Subcutaneous abdominal adipose tissue (tissue), 5 donors: ENCODE measurements at regions not wholly inside any gene's neighbourhood (a gene's known extent, or its start where the extent isn't known, plus 50 kb on each side); places are given as distances from the start of the nearest gene placed in this dataset.

Experiments
- H3K27ac ChIP-seq: one replicate; pipeline ENCODE4 v1.7.0; 2013; ENCODE audit warnings: low read depth, mild to moderate bottlenecking, inconsistent platforms, low read length, moderate library complexity
- H3K27me3 ChIP-seq, 5 donors: one replicate each; pipeline ENCODE4 v1.7.0; 2013; ENCODE audit warnings: low read length in 5 of 5, inconsistent platforms in 1 of 5; ENCODE audit not compliant: control insufficient read depth in 5 of 5, insufficient read depth in 4 of 5
- H3K36me3 ChIP-seq, 5 donors: one replicate each; pipeline ENCODE4 v1.7.0; 2013; ENCODE audit warnings: low read length in 5 of 5; ENCODE audit not compliant: control insufficient read depth in 5 of 5, insufficient read depth in 5 of 5
- H3K4me1 ChIP-seq, 5 donors: one replicate each; pipeline ENCODE4 v1.7.0; 2013; ENCODE audit warnings: low read length in 5 of 5, mild to moderate bottlenecking in 3 of 5, moderate library complexity in 1 of 5; ENCODE audit not compliant: control insufficient read depth in 5 of 5, insufficient read depth in 5 of 5
- H3K4me3 ChIP-seq, 5 donors: one replicate each; pipeline ENCODE4 v1.7.0; 2013; ENCODE audit warnings: low read length in 5 of 5, low read depth in 1 of 5
- H3K9ac ChIP-seq, 5 donors: one replicate each; pipeline ENCODE4 v1.7.0; 2013; ENCODE audit warnings: low read length in 5 of 5, mild to moderate bottlenecking in 4 of 5, moderate library complexity in 3 of 5
- H3K9me3 ChIP-seq, 5 donors: one replicate each; pipeline ENCODE4 v1.7.0; 2013; ENCODE audit warnings: low read length in 5 of 5; ENCODE audit not compliant: control insufficient read depth in 5 of 5
- donor health status: healthy.
- donor health status: healthy.
- donor health status: healthy.
- donor health status: healthy.
- donor health status: healthy.

GRCh38 chr11:97989121-97989520 is 1031.6 kb upstream of the CNTN5 start:
- H3K4me1 ChIP-seq, result no peaks in the 10 kb centered on the region
- no peaks in the 10 kb centered on the region for H3K36me3 ChIP-seq

GRCh38 chr11:97990162-97990920 is 1030.4 kb upstream of the CNTN5 start:
- Histone ChIP-seq H3K9me3 (no peaks in the 10 kb centered on the region), H3K4me1 (no peaks in the 10 kb centered on the region), H3K27ac (no peak overlapping the region), H3K36me3 (no peaks in the 10 kb centered on the region), H3K27me3 (no peaks in the 10 kb centered on the region), H3K4me3 (no peak overlapping the region), H3K9ac (no peak overlapping the region)

More at GRCh38 chr11:97989121-97989520, 1031.6 kb upstream of the CNTN5 start:
- no peaks in the 10 kb centered on the region for H3K27me3 ChIP-seq
- H3K9me3 ChIP-seq, result no peaks in the 10 kb centered on the region
- H3K4me3 ChIP-seq, result no peak overlapping the region
- no peak overlapping the region for H3K27ac ChIP-seq
- H3K9ac ChIP-seq, result no peak overlapping the region

DNA sequence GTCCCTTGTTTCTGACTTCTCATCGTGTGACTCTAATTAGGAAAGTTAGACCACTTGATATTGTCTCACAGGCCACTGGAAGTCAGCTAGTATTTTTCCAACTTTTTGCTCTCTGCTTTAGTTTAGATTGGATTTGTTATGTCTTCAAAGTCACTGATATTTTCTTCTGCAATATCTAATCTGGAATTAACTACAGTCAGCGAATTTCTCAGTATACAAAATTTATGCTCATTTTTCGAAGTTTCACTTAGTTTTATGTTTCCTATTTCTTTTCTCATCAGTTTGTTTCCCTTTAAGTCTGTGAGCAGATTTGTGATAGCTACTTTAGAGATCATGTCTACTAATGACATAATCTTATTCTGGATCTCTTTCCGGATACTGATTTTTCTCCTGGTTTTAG is 1027.2 kb upstream of the CNTN5 start:
- Histone ChIP-seq H3K4me3 (no peak overlapping the region), H3K9ac (no peak overlapping the region), H3K9me3 (no peaks in the 10 kb centered on the region), H3K4me1 (no peaks in the 10 kb centered on the region), H3K36me3 (no peaks in the 10 kb centered on the region), H3K27me3 (no peaks in the 10 kb centered on the region), H3K27ac (no peak overlapping the region)

DNA sequence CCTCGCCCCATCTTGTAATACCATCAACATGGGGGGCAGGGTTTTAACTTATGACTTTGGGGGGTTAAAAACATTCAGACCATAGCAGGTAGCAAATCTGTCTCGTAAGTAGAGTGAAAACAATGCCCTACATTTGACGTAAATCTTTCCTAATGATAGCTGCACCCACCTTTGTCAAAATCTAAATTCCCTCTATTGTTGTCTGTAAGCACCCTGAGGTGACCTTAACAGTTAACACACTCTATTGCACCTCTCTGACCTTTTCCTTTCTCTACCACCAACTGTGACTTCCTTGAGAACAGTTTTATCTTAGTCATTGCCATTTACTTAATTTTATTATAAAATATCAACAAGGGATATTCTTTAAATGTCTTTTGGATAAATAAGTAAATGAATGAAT is 1024.9 kb upstream of the CNTN5 start:
- Histone ChIP-seq H3K4me1 (no peaks in the 10 kb centered on the region), H3K9me3 (no peaks in the 10 kb centered on the region), H3K4me3 (no peak overlapping the region), H3K27ac (no peak overlapping the region), H3K9ac (no peak overlapping the region), H3K36me3 (no peaks in the 10 kb centered on the region), H3K27me3 (no peaks in the 10 kb centered on the region)

GRCh38 chr11:97996762-97997161 is 1024.0 kb upstream of the CNTN5 start:
- H3K4me1 ChIP-seq, result no peaks in the 10 kb centered on the region
- no peaks in the 10 kb centered on the region for H3K9me3 ChIP-seq
- no peaks in the 10 kb centered on the region for H3K27me3 ChIP-seq
- H3K9ac ChIP-seq, result no peak overlapping the region
- H3K27ac ChIP-seq, result no peak overlapping the region
- H3K4me3 ChIP-seq, result no peak overlapping the region
- H3K36me3 ChIP-seq, result no peaks in the 10 kb centered on the region

DNA sequence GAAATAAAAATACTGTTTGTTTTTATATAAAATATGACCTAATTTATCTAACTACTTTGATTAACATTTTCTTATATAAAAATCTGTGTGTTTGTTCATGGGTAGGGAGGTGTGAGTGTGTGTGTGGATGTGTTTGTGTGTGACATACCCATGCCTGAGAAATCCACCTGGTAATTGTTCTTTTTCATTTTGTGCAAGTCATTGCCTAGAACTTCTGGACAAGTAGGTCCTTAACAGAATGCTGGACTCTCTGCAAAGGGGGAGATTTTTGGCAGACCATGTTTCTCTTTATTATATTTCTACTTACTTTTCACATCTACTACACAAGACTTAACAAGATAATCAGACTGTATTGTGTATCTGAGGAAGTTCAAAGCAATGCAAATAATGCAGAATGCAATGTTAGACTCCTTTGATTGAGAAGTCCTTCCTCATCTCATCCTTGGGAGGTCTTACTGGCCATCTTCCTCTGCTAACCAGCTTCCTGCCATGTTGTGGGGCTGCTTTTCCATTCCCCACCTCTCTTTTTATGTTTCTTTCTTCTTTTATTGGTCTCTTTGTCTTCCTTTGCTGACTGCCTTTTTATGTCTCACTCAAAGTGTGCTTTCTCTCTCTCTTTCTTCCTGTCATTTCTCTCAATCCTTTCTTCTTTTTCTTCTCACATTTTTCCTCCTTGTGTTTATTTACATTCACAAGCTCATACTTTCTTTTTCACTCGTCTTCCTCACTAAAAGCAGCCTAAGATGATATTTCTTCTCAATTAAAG is 1017.0 kb upstream of the CNTN5 start:
- no peaks in the 10 kb centered on the region for H3K27me3 ChIP-seq
- no peaks in the 10 kb centered on the region for H3K9me3 ChIP-seq
- no peaks in the 10 kb centered on the region for H3K4me1 ChIP-seq
- no peak overlapping the region for H3K9ac ChIP-seq
- no peak overlapping the region for H3K4me3 ChIP-seq
- H3K36me3 ChIP-seq, result no peaks in the 10 kb centered on the region
- no peak overlapping the region for H3K27ac ChIP-seq

- no peak overlapping the region for H3K27ac ChIP-seq
- H3K9me3 ChIP-seq, result peaks cover 0 to 2% (median 0%) of the 10 kb centered on the region in 5 donors
- no peak overlapping the region for H3K9ac ChIP-seq
- no peaks in the 10 kb centered on the region for H3K4me1 ChIP-seq
- H3K4me3 ChIP-seq, result no peak overlapping the region
- H3K27me3 ChIP-seq, result no peaks in the 10 kb centered on the region
- H3K36me3 ChIP-seq, result no peaks in the 10 kb centered on the region
Measured at GRCh38 chr11:98007072-98007471, 1013.7 kb upstream of the CNTN5 start.

- Histone ChIP-seq H3K4me1 (no peaks in the 10 kb centered on the region), H3K36me3 (no peaks in the 10 kb centered on the region), H3K27ac (no peak overlapping the region), H3K27me3 (no peaks in the 10 kb centered on the region), H3K9me3 (peaks cover 0 to under 1% (median 0%) of the 10 kb centered on the region in 5 donors), H3K9ac (no peak overlapping the region), H3K4me3 (no peak overlapping the region)
Measured at GRCh38 chr11:98027652-98028051, 993.1 kb upstream of the CNTN5 start.

GRCh38 chr11:98029832-98030231 is 990.9 kb upstream of the CNTN5 start:
- no peaks in the 10 kb centered on the region for H3K27me3 ChIP-seq
- H3K9me3 ChIP-seq, result peaks cover 0 to 3% (median 0%) of the 10 kb centered on the region in 5 donors
- no peaks in the 10 kb centered on the region for H3K36me3 ChIP-seq
- H3K9ac ChIP-seq, result no peak overlapping the region
- no peak overlapping the region for H3K4me3 ChIP-seq
- no peak overlapping the region for H3K27ac ChIP-seq
- H3K4me1 ChIP-seq, result no peaks in the 10 kb centered on the region

DNA sequence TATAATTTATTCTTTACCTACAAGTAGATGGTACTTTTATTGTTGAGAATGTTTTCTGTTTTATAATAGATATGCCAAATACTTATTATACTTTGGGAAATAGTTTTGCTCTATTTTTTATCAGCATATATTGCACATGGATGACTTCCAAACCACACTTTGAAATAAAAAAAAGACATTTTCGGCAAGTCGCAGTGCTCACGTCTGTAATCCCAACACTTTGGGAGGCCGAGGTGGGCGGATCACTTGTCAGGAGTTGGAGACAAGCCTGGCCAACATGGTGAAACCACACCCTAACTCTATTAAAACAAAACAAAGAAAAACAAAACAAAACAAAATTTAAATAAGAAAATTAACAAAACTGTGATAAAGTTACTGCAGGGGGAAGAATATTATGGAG is 983.9 kb upstream of the CNTN5 start:
- H3K27ac ChIP-seq, result no peak overlapping the region
- no peak overlapping the region for H3K9ac ChIP-seq
- no peak overlapping the region for H3K4me3 ChIP-seq

More for the DNA sequence above, 983.9 kb upstream of the CNTN5 start:
- H3K4me1 ChIP-seq, result no peaks in the 10 kb centered on the region
- H3K36me3 ChIP-seq, result no peaks in the 10 kb centered on the region
- peaks cover 0 to 3% (median 0%) of the 10 kb centered on the region in 5 donors for H3K9me3 ChIP-seq
- no peaks in the 10 kb centered on the region for H3K27me3 ChIP-seq
